Endothelial cell of umbilical vein (primary cell): ENCODE measurements at regions not wholly inside any gene's neighbourhood (a gene's known extent, or its start where the extent isn't known, plus 50 kb on each side); places are given as distances from the start of the nearest gene placed in this dataset.

Source experiments
- CTCF ChIP-seq, 2 donors: IDR thresholded peaks; 1 replicate in 1 of 2; 2 replicates in 1 of 2; pipeline ENCODE4 v1.5.1; 2011; ENCODE audit warnings: low read length in 2 of 2, mild to moderate bottlenecking in 2 of 2, moderate library complexity in 2 of 2, control low read depth in 1 of 2, inconsistent platforms in 1 of 2, low read depth in 1 of 2; ENCODE audit not compliant: insufficient read depth in 1 of 2; ENCODE audit errors: extremely low read depth in 1 of 2
- EZH2 ChIP-seq: IDR thresholded peaks from 2 replicates; pipeline ENCODE4 v1.6.1; 2012; ENCODE audit warnings: borderline replicate concordance, low read depth, mild to moderate bottlenecking, moderate library complexity, low read length, inconsistent platforms; ENCODE audit not compliant: severe bottlenecking
- MAX ChIP-seq: IDR thresholded peaks from 2 replicates; pipeline ENCODE4 v1.6.1; 2011; ENCODE audit not compliant: insufficient read depth, insufficient read length
- MYC ChIP-seq: IDR thresholded peaks from one replicate; pipeline ENCODE4 v1.6.1; 2011; ENCODE audit warnings: mild to moderate bottlenecking, low read depth, low read length
- POLR2A ChIP-seq: IDR thresholded peaks from 2 replicates; pipeline ENCODE4 v1.6.1; 2012; ENCODE audit warnings: low read depth, mild to moderate bottlenecking, control low read depth, low read length
- POLR2AphosphoS5 ChIP-seq: IDR thresholded peaks from 2 replicates; pipeline ENCODE4 v1.6.1; 2012; ENCODE audit warnings: low read depth, mild to moderate bottlenecking, control low read depth, low read length, moderate library complexity; ENCODE audit not compliant: insufficient read depth

GRCh38 chr2:8438996-8439395, 242.9 kb upstream of the ID2 start:
- TF ChIP-seq MAX (no peak), CTCF (IDR thresholded peaks at IDR 0.05; ENCODE audit: extremely low read depth in 1 of 2, insufficient read depth in 1 of 2, low read depth in 1 of 2, low read length in 2 of 2) (no peak), POLR2AphosphoS5 (no peak), EZH2 (no peak), MYC (no peak), POLR2A (no peak)
